GM19239 (cell line): ENCODE measurements at regions not wholly inside any gene's neighbourhood (a gene's known extent, or its start where the extent isn't known, plus 50 kb on each side); places are given as distances from the start of the nearest gene placed in this dataset.
"Not testable (repeated sequence)": the region's sequence is repeated elsewhere in the genome, so short reads cannot be mapped to it uniquely, and the experiment has no call there.

Experiments
- DNase-seq: peaks from one replicate; pipeline ENCODE4 v3.0.0; 2011; ENCODE audit warnings: low spot score; ENCODE audit not compliant: insufficient read length
- FAIRE-seq: peaks from 2 replicates; lab custom pipeline; 2011; peaks lifted over from hg19 to GRCh38; lab: Jason Lieb, UNC

GRCh38 chr10:44143556-44143955, 241.3 kb downstream of the CXCL12 start:
- DNase-seq (no peak), FAIRE-seq (no peak)

GRCh38 chr10:44132361-44133289, 252.3 kb downstream of the CXCL12 start:
- FAIRE-seq (no peak), DNase-seq (no peak)

- DNase-seq: no peak
- FAIRE-seq: no peak
These were observed 258.6 kb downstream of the CXCL12 start for GRCh38 chr10:44126291-44126717.

GRCh38 chr10:44125879-44126278, 259.0 kb downstream of the CXCL12 start:
- FAIRE-seq: no peak
- DNase-seq: no peak

GRCh38 chr10:44118500-44118899, 266.4 kb downstream of the CXCL12 start:
- FAIRE-seq (no peak), DNase-seq (no peak)

GRCh38 chr10:44116474-44116873, 268.4 kb downstream of the CXCL12 start:
- FAIRE-seq: no peak

GRCh38 chr10:44115516-44115915, 269.4 kb downstream of the CXCL12 start:
- DNase-seq (no peak), FAIRE-seq (no peak)

More at GRCh38 chr10:44116474-44116873, 268.4 kb downstream of the CXCL12 start:
- DNase-seq: no peak

GRCh38 chr10:44114441-44114840, 270.5 kb downstream of the CXCL12 start:
- no peak for DNase-seq
- FAIRE-seq: no peak

GRCh38 chr10:44112280-44112679, 272.6 kb downstream of the CXCL12 start:
- not testable (repeated sequence) for DNase-seq

GRCh38 chr10:44105696-44106095, 279.2 kb downstream of the CXCL12 start:
- FAIRE-seq: no peak
- no peak for DNase-seq

More at GRCh38 chr10:44112280-44112679, 272.6 kb downstream of the CXCL12 start:
- not testable (repeated sequence) for FAIRE-seq

- no peak for FAIRE-seq
- DNase-seq: no peak
These were observed 282.1 kb downstream of the CXCL12 start for GRCh38 chr10:44102726-44103255.

- no peak for FAIRE-seq
- no peak for DNase-seq
These were observed 283.8 kb downstream of the CXCL12 start for GRCh38 chr10:44101082-44101481.

GRCh38 chr10:44099511-44099910, 285.4 kb downstream of the CXCL12 start:
- FAIRE-seq: no peak

GRCh38 chr10:44096217-44096616, 288.7 kb downstream of the CXCL12 start:
- not testable (repeated sequence) for DNase-seq, FAIRE-seq

More at GRCh38 chr10:44099511-44099910, 285.4 kb downstream of the CXCL12 start:
- DNase-seq: no peak

- DNase-seq: no peak
- FAIRE-seq: no peak
These were observed 295.2 kb downstream of the CXCL12 start for GRCh38 chr10:44089671-44090070.

GRCh38 chr10:44087403-44087802, 297.5 kb downstream of the CXCL12 start:
- DNase-seq (no peak), FAIRE-seq (no peak)

GRCh38 chr10:44083719-44084400, 301.0 kb downstream of the CXCL12 start:
- DNase-seq (no peak), FAIRE-seq (no peak)

- FAIRE-seq: no peak
- DNase-seq: no peak
These were observed 313.4 kb downstream of the CXCL12 start for GRCh38 chr10:44071479-44071878.

- DNase-seq (no peak), FAIRE-seq (no peak)
These were observed 314.6 kb downstream of the CXCL12 start for GRCh38 chr10:44070282-44070681.

GRCh38 chr10:44069573-44069972, 315.3 kb downstream of the CXCL12 start:
- FAIRE-seq: no peak
- DNase-seq: no peak
